Activated B cell treated with CpG ODN at 0.5 μM for 24 hours (primary cell): ENCODE measurements at regions not wholly inside any gene's neighbourhood (a gene's known extent, or its start where the extent isn't known, plus 50 kb on each side); places are given as distances from the start of the nearest gene placed in this dataset.
A peak's percentile ranks its signal among the peaks of the same experiment; 100 is the strongest.
"Not testable (repeated sequence)": the region's sequence is repeated elsewhere in the genome, so short reads cannot be mapped to it uniquely, and the experiment has no call there.

Source experiments
- ATAC-seq: fragments of 200-7000 bp; cut with Tn5 transposase; one replicate; pipeline ENCODE4 v1.10.0; 2021; ENCODE audit warnings: low read depth, mild to moderate bottlenecking, moderate library complexity
- CTCF ChIA-PET: fragments of 350-600 bp; sonication (Branson Sonifier 250); formaldehyde crosslinking; loops from one replicate; lab custom pipeline; 2021; ENCODE audit warnings: antibody characterized with exemption; lab: Charles Lee
- POLR2A ChIA-PET: fragments of 350-600 bp; sonication (Branson Sonifier 250); formaldehyde crosslinking; loops from one replicate; lab custom pipeline; 2021; ENCODE audit warnings: antibody characterized with exemption; lab: Charles Lee
- DNase-seq: peaks from one replicate; pipeline ENCODE4 v3.0.0; 2022
- H3K27ac Mint-ChIP-seq: one replicate; pipeline ENCODE4 v1.8.0; 2020; ENCODE audit warnings: mixed read lengths
- H3K27me3 Mint-ChIP-seq: one replicate; pipeline ENCODE4 v1.8.0; 2021; ENCODE audit warnings: mixed read lengths
- H3K36me3 Mint-ChIP-seq: one replicate; pipeline ENCODE4 v1.8.0; 2021; ENCODE audit warnings: low read depth, mixed read lengths
- H3K4me1 Mint-ChIP-seq: one replicate; pipeline ENCODE4 v1.8.0; 2021; ENCODE audit warnings: mixed read lengths
- H3K4me3 Mint-ChIP-seq: one replicate; pipeline ENCODE4 v1.8.0; 2020; ENCODE audit warnings: mild to moderate bottlenecking, mixed read lengths
- H3K9me3 Mint-ChIP-seq: one replicate; pipeline ENCODE4 v1.8.0; 2020; ENCODE audit warnings: mixed read lengths
- intact Hi-C: fragments of 100-400 bp; cut with micrococcal nuclease; formaldehyde crosslinking; loops from one replicate; pipeline ENCODE4 v1.15.1; 2024

DNA sequence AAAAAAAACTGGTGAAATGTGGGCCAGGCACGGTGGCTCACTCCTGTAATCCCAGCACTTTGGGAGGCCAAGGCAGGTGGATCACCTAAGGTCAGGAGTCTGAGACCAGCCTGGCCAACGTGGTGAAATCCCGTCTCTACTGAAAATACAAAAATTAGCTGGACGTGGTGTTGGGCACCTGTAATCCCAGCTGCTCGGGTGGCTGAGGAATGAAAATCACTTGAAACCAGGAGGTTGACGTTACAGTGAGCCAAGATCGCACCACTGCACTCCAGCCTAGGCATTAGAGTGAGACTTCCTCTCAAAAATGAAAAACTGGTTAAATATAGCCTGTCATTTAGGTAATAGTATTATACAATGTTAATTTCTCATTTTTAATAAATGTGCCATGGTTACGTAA is 1692.0 kb downstream of the SPATA31A7 start:
- peaks cover 12% of the 10 kb centered on the region for H3K27me3 Mint-ChIP-seq

DNA sequence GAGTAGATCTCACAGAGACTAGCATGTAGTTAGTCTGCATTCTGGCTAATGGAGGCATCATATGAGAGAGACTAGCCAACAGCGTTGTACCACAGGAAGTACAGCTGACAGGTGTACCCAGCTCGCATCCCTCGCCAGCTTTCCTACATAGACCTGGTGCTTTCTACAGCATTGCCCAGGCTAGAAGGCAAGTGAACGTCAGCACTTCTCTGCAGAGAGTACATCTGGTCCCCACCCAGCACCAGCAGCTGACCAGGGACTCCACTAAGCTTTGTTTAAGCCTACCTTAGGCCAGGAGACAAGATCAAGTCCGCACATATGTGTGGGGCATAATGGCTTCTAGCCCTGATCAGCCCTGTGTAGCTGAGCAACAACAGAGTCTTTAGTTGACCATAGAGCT is 1692.9 kb downstream of the SPATA31A7 start:
- H3K36me3 Mint-ChIP-seq, H3K27ac Mint-ChIP-seq, POLR2A ChIA-PET, intact Hi-C loops, H3K4me3 Mint-ChIP-seq, DNase-seq, ATAC-seq, CTCF ChIA-PET, H3K4me1 Mint-ChIP-seq, H3K9me3 Mint-ChIP-seq: not testable (repeated sequence)
- peaks cover 12% of the 10 kb centered on the region for H3K27me3 Mint-ChIP-seq

More for the DNA sequence above, 1692.0 kb downstream of the SPATA31A7 start:
- intact Hi-C loops, H3K27ac Mint-ChIP-seq, CTCF ChIA-PET, H3K4me1 Mint-ChIP-seq, H3K9me3 Mint-ChIP-seq, H3K4me3 Mint-ChIP-seq, POLR2A ChIA-PET, DNase-seq, ATAC-seq, H3K36me3 Mint-ChIP-seq: not testable (repeated sequence)

DNA sequence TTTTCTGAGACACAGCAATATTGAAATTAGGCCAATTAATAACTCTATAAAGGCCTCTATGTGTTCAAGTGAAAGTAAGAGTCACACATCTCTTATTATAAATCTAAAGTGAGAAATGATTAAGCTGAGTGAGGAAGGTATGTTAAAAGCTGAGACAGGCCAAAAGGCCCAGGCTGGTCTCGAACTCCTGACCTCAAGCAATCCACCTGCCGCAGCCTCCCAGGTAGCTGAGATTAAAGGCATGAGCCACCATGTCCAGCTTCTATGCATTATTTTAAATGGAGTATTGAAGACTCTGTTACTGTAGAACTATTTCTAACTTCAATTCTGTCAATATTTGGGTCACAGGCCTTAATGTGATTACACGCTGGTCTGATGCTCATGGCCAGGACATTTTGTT is 1706.9 kb downstream of the SPATA31A7 start:
- CTCF ChIA-PET, intact Hi-C loops, H3K9me3 Mint-ChIP-seq, H3K27me3 Mint-ChIP-seq, H3K4me3 Mint-ChIP-seq, H3K4me1 Mint-ChIP-seq, ATAC-seq, H3K27ac Mint-ChIP-seq, H3K36me3 Mint-ChIP-seq, POLR2A ChIA-PET, DNase-seq: not testable (repeated sequence)

DNA sequence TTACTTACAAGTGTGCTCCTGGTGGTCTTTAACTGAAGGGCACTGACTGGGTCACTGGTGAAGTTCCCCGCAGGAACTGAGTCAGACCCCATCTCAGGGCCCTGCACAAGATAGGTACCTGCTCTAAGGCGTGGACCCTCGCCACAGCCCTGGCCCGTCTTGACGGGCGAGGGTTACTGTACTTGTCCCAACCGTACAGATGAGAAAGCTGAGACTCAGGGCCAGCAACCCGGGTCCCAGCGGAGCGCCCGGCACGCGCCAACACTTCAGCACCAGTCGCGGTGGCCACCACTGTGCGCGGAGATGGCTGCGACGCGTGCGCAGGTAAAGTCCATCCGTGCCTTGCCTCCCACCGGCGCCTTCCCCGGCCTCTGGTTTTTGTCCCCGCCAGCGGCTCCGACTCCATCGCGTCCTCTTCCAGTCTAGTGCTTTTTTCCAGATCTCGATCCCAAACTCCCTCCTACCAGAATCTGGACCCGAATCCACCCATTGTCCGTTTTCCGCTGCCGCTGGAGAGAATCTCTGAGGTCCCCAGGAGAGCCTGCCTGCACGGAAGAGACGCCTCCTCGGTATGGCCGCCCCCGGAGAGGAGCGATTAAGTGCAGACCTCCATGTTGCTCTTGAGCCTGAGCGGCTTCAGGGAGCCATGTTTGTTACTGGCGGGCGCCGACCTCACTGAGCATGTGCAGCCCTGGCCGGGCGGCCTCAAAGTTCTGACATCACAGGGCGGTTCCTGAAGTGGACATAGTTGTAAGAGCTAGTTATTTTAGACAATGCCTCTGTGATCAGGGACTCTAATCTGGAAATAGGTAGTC is 1707.8 kb downstream of the SPATA31A7 start:
- POLR2A ChIA-PET, H3K4me1 Mint-ChIP-seq, H3K27me3 Mint-ChIP-seq, ATAC-seq, CTCF ChIA-PET, DNase-seq, H3K9me3 Mint-ChIP-seq, H3K36me3 Mint-ChIP-seq, intact Hi-C loops: not testable (repeated sequence)
- H3K4me3 Mint-ChIP-seq = peak overlapping the region; percentile 51
- H3K27ac Mint-ChIP-seq = peak overlapping the region; percentile 46

DNA sequence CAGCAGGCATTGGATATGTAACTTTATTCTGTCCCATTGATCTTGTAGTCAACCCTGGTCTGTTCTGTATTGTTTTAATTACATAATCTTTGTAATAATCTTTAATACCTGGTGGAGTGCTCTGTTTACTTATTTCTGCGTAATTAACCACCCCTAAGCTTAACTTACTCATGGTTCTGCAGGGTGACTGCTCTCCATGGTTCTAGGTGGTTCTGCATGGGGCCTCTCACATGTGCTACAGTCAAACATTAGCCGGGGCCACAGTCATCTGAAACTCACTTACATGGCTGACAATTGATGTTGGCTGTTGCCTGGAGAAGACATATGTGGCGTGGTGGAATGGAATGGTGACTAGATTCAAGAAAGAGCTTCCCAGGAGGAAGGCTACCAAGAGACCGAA is 1709.8 kb downstream of the SPATA31A7 start:
- intact Hi-C loops, POLR2A ChIA-PET, H3K36me3 Mint-ChIP-seq, H3K27me3 Mint-ChIP-seq, H3K4me3 Mint-ChIP-seq, H3K27ac Mint-ChIP-seq, ATAC-seq, DNase-seq, H3K9me3 Mint-ChIP-seq, H3K4me1 Mint-ChIP-seq, CTCF ChIA-PET: not testable (repeated sequence)

DNA sequence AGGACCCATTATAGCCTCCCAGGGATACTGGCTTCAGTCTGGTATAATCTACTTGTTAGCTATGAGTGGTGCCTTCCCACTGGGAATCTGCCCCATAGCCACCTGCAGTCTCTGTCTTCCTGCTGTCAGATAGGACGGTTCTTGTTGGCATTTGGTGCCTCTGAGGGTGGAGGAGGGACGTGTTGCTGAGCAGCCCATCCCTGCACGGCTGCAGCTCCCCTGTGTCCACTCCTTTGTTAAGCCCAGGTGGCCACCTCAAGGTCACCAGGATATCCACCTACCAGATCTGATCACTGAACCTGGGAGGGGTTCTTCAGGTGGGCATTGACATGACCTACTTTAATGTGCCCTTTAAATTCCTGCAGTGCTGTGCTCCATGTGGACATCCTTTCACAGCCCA is 1714.2 kb downstream of the SPATA31A7 start:
- ATAC-seq, CTCF ChIA-PET, H3K9me3 Mint-ChIP-seq, intact Hi-C loops, DNase-seq, H3K36me3 Mint-ChIP-seq, H3K4me3 Mint-ChIP-seq, H3K27me3 Mint-ChIP-seq, POLR2A ChIA-PET, H3K27ac Mint-ChIP-seq, H3K4me1 Mint-ChIP-seq: not testable (repeated sequence)

DNA sequence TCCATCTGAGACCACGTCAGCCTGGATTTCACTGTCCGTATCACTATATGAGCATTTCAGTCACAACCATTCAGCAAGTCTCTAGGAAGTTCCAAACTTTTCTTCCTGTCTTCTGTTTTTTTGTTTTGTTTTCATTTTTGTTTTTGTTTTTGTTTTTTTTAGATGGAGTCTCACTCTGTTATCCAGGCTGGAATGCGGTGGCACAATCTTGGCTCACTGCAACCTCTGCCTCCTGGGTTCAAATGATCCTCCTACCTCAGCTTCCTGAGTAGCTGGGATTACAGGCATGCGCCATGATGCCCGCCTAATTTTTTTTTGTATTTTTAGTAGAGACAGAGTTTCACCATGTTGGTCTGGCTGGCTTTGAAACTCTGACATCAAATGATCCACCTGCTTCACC is 1715.9 kb downstream of the SPATA31A7 start:
- CTCF ChIA-PET, H3K4me1 Mint-ChIP-seq, H3K27me3 Mint-ChIP-seq, ATAC-seq, H3K27ac Mint-ChIP-seq, POLR2A ChIA-PET, H3K9me3 Mint-ChIP-seq, H3K36me3 Mint-ChIP-seq, intact Hi-C loops, DNase-seq, H3K4me3 Mint-ChIP-seq: not testable (repeated sequence)

DNA sequence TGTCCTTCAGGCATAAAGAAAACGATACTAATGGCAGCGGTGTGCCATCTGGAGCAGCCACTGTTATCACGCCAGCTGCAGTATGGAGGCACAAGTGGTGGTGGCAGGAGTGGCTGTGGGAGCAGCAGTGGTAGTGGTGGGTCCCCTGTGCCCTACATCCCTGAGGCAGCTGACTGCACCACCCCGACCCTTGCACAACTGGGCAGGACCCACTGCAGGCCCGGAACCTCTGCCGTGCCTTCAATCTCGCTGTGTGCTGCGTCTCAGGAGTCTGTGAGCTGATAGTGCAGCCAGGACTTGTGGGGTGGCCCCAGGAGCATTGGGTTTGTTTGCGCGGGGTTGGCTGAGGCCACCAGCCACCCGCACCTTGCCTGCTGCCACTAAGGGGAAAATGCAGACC is 1718.0 kb downstream of the SPATA31A7 start:
- H3K36me3 Mint-ChIP-seq, ATAC-seq, POLR2A ChIA-PET, H3K9me3 Mint-ChIP-seq, H3K4me1 Mint-ChIP-seq, H3K27ac Mint-ChIP-seq, intact Hi-C loops, H3K27me3 Mint-ChIP-seq, H3K4me3 Mint-ChIP-seq, CTCF ChIA-PET, DNase-seq: not testable (repeated sequence)

DNA sequence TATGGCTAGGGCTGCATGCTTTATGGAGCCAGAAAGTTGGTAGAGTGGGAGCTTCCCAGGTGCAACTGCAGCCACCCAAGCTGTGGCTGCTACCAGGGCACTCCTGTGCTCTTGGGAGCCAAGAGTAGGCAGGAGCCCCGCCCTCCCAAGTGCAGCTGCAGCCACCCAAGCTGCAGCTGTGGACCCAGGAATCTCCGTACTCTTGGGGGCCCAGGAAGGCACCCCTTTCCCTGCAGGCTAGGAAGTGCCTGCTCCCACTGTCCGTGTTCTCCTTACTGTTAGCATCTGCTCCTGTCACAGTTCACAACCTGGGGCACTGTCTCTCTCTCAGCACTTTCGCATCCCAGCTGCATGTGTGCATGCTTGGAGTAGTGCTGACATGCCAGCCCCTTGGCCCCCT is 1718.4 kb downstream of the SPATA31A7 start:
- POLR2A ChIA-PET, CTCF ChIA-PET, H3K27me3 Mint-ChIP-seq, intact Hi-C loops, H3K27ac Mint-ChIP-seq, H3K4me1 Mint-ChIP-seq, DNase-seq, H3K9me3 Mint-ChIP-seq, H3K4me3 Mint-ChIP-seq, ATAC-seq, H3K36me3 Mint-ChIP-seq: not testable (repeated sequence)

DNA sequence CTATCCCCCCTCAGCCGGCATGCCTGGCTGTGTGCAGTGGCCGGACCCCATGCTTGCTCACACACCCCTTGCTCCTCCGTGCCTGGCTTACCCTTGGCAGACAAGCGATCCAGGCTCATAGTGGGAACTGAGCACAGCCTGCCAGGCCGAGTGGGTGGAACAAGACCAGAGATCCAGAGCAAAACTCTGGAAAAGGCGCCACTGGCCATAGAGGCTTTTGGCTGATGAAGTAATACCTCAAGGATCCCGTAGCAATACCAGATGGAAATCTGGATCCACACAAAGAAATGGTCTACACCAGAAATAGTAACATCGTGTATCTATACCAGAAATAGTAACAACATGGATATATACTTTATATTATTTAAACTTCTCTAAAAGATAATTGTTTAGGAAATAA is 1719.6 kb downstream of the SPATA31A7 start:
- H3K4me1 Mint-ChIP-seq, CTCF ChIA-PET, H3K36me3 Mint-ChIP-seq, DNase-seq, H3K9me3 Mint-ChIP-seq, ATAC-seq, H3K27ac Mint-ChIP-seq, POLR2A ChIA-PET, H3K4me3 Mint-ChIP-seq, intact Hi-C loops, H3K27me3 Mint-ChIP-seq: not testable (repeated sequence)

DNA sequence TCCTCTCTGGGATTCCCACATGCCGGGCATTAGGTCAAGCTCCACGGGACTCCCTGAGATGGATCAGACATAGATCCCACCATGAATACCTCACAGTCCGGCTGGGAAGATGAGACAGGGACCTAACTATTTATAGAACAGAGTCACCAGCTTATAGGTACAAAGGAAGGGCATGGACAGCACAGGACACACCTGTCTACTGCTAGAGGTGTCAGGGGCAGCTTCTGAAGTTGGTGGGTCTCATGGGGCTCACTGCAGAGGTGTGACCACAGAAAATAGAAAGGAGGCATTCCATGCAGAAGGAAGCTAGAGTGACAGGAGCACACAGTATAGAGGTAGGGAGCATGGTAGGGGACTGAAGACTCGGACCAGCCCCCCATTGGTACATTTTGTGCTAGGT is 1722.4 kb downstream of the SPATA31A7 start:
- H3K27me3 Mint-ChIP-seq, H3K4me3 Mint-ChIP-seq, H3K4me1 Mint-ChIP-seq, H3K27ac Mint-ChIP-seq, H3K36me3 Mint-ChIP-seq, intact Hi-C loops, CTCF ChIA-PET, H3K9me3 Mint-ChIP-seq, DNase-seq, ATAC-seq, POLR2A ChIA-PET: not testable (repeated sequence)

DNA sequence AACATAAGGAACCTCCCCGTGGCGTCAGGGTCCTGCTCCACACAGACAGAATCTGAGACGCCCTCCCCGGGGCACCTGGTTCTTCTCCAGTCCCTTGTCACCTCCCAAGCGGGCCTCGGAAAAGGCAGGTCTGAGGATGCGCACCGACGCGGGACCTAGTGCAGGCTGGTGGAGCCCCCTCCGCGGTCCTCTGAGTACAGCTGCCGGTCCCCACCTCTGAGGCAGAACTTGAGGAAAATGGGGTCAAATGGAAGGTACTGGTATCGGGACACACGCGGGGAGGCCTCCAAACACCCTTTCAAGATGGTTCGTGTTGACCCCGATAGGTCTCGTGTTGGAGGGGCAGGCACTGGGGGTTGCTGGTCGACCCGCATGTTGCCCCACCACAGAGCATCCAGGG is 1725.3 kb downstream of the SPATA31A7 start:
- CTCF ChIA-PET, H3K4me1 Mint-ChIP-seq, H3K36me3 Mint-ChIP-seq, H3K9me3 Mint-ChIP-seq, intact Hi-C loops, POLR2A ChIA-PET, H3K4me3 Mint-ChIP-seq, H3K27ac Mint-ChIP-seq, DNase-seq, ATAC-seq, H3K27me3 Mint-ChIP-seq: not testable (repeated sequence)
